PFSK-1 (cell line): ENCODE measurements at regions not wholly inside any gene's neighbourhood (a gene's known extent, or its start where the extent isn't known, plus 50 kb on each side); places are given as distances from the start of the nearest gene placed in this dataset.

Experiments used
- POLR2AphosphoS5 ChIP-seq: IDR thresholded peaks from 2 replicates; pipeline ENCODE4 v1.6.1; 2012; ENCODE audit warnings: low read depth, mild to moderate bottlenecking, control low read depth, low read length, moderate library complexity
- REST ChIP-seq, 2 experiments: IDR thresholded peaks; 2 replicates each; pipeline versions ENCODE4 v1.6.1 to v1.8.0; 2011 to 2012; ENCODE audit warnings: low read depth in 2 of 2, low read length in 2 of 2, control low read depth in 1 of 2, inconsistent platforms in 1 of 2, mild to moderate bottlenecking in 1 of 2, moderate library complexity in 1 of 2; ENCODE audit not compliant: insufficient read depth in 1 of 2
- SIN3A ChIP-seq: IDR thresholded peaks from 2 replicates; pipeline ENCODE4 v1.6.1; 2012; ENCODE audit warnings: mild to moderate bottlenecking, low read length, moderate library complexity, borderline replicate concordance; ENCODE audit not compliant: insufficient read depth
- TAF1 ChIP-seq: IDR thresholded peaks from 2 replicates; pipeline ENCODE4 v1.6.1; 2012; ENCODE audit warnings: low read length, control low read depth, borderline replicate concordance; ENCODE audit not compliant: insufficient read depth

- TF ChIP-seq POLR2AphosphoS5: no peak
- TF ChIP-seq SIN3A: no peak
- TF ChIP-seq REST (IDR thresholded peaks at IDR 0.05; ENCODE audit: insufficient read depth in 1 of 2, low read depth in 2 of 2, low read length in 2 of 2): no peak
- TF ChIP-seq TAF1: no peak
Observed at GRCh38 chr18:9013926-9014373, 88.5 kb upstream of the NDUFV2 start.
